Vagina (tissue), 2 donors: ENCODE measurements at regions not wholly inside any gene's neighbourhood (a gene's known extent, or its start where the extent isn't known, plus 50 kb on each side); places are given as distances from the start of the nearest gene placed in this dataset.

Source experiments
- POLR2A ChIP-seq, 2 donors: fragments of 450-650 bp; IDR thresholded peaks; one replicate each; pipeline ENCODE4 v1.6.1; 2017; ENCODE audit warnings: antibody characterized with exemption in 2 of 2, mild to moderate bottlenecking in 2 of 2, moderate library complexity in 2 of 2
- POLR2AphosphoS5 ChIP-seq, 2 donors: sonication (generic); formaldehyde crosslinking; IDR thresholded peaks; one replicate each; pipeline ENCODE4 v1.9.0; 2017; ENCODE audit warnings: antibody characterized with exemption in 2 of 2, mild to moderate bottlenecking in 2 of 2, low read depth in 1 of 2; ENCODE audit not compliant: insufficient read depth in 1 of 2

- TF ChIP-seq POLR2A (IDR thresholded peaks at IDR 0.05) (no peak), POLR2AphosphoS5 (IDR thresholded peaks at IDR 0.05; ENCODE audit: insufficient read depth in 1 of 2, low read depth in 1 of 2) (no peak)
Measured at GRCh38 chr6:139540276-139540675, 165.8 kb upstream of the CITED2 start.
